Right atrium auricular region (tissue), 2 donors: ENCODE measurements at regions not wholly inside any gene's neighbourhood (a gene's known extent, or its start where the extent isn't known, plus 50 kb on each side); places are given as distances from the start of the nearest gene placed in this dataset.

Experiments used
- DNase-seq: peaks from one replicate; pipeline ENCODE4 v3.0.0-alpha.2; 2019; ENCODE audit warnings: low spot score
- H3K27ac ChIP-seq, 2 donors: fragments of 200-600 bp; sonication (generic); 1 replicate in 1 of 2; 2 replicates in 1 of 2; pipeline ENCODE4 v1.5.1; 2016 to 2019
- H3K27me3 ChIP-seq, 2 donors: fragments of 200-600 bp; sonication (generic); one replicate each; pipeline versions ENCODE4 v1.5.1 to v1.6.0; 2017 to 2019
- H3K36me3 ChIP-seq: fragments of 200-600 bp; sonication (generic); one replicate; pipeline ENCODE4 v1.5.1; 2016
- H3K4me1 ChIP-seq, 2 donors: fragments of 200-600 bp; sonication (generic); one replicate each; pipeline versions ENCODE4 v1.5.1 to v1.6.0; 2017 to 2019
- H3K4me3 ChIP-seq, 2 donors: fragments of 200-600 bp; sonication (generic); 1 replicate in 1 of 2; 2 replicates in 1 of 2; pipeline ENCODE4 v1.5.1; 2017 to 2019; ENCODE audit warnings: mild to moderate bottlenecking in 1 of 2, moderate library complexity in 1 of 2
- H3K9me3 ChIP-seq, 2 donors: fragments of 200-600 bp; sonication (generic); one replicate each; pipeline ENCODE4 v1.5.1; 2019
- TF ChIP-seq, protein P1 (sequence below), 2 donors: fragments of 200-600 bp; sonication (generic); IDR thresholded peaks; one replicate each; pipeline ENCODE4 v1.5.1; 2019; ENCODE audit warnings: antibody characterized with exemption in 2 of 2

DNA sequence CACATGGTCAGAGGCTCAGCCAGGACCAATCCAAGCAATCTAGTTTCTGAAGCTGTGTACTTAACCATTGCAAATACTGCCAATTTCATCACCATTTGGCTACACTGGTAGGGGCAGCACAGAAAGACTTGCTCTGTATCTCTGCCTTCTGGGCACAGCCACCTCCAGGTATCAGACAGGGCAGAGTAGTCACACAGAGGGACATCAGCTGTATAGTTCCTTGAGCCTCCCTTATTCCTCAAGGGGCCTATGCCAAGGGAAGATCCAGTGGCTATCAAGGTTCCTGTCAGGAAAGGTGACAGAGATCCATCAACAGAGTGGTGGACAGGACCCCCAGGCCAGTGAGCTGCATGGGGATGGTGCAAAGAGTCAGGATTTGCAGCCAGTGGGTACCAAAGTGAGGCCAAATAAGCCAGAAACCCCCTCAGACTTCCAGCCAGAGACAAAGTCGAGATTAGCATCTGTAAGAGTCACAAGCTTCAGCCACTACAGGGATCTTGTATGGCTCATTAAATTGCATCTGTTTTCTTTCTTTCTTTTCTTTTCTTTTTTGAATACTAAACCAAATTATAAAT is 381.6 kb upstream of the CPEB2 start:
- Histone ChIP-seq H3K4me1 (no peaks in the 10 kb centered on the region), H3K36me3 (no peaks in the 10 kb centered on the region), H3K27ac (no peak overlapping the region), H3K4me3 (no peak overlapping the region), H3K27me3 (no peaks in the 10 kb centered on the region), H3K9me3 (no peaks in the 10 kb centered on the region)
- TF ChIP-seq, protein P1, sequence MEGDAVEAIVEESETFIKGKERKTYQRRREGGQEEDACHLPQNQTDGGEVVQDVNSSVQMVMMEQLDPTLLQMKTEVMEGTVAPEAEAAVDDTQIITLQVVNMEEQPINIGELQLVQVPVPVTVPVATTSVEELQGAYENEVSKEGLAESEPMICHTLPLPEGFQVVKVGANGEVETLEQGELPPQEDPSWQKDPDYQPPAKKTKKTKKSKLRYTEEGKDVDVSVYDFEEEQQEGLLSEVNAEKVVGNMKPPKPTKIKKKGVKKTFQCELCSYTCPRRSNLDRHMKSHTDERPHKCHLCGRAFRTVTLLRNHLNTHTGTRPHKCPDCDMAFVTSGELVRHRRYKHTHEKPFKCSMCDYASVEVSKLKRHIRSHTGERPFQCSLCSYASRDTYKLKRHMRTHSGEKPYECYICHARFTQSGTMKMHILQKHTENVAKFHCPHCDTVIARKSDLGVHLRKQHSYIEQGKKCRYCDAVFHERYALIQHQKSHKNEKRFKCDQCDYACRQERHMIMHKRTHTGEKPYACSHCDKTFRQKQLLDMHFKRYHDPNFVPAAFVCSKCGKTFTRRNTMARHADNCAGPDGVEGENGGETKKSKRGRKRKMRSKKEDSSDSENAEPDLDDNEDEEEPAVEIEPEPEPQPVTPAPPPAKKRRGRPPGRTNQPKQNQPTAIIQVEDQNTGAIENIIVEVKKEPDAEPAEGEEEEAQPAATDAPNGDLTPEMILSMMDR (IDR thresholded peaks at IDR 0.05) = no peak
- no peak for DNase-seq

- Histone ChIP-seq H3K36me3 (no peaks in the 10 kb centered on the region), H3K9me3 (no peaks in the 10 kb centered on the region), H3K27me3 (no peaks in the 10 kb centered on the region), H3K4me1 (no peaks in the 10 kb centered on the region), H3K27ac (peak overlapping the region; percentile 12 to 27), H3K4me3 (no peak overlapping the region)
- no peak for DNase-seq
- TF ChIP-seq, protein P1 (IDR thresholded peaks at IDR 0.05) = no peak
Measured at GRCh38 chr4:14621731-14622463, 380.4 kb upstream of the CPEB2 start.

DNA sequence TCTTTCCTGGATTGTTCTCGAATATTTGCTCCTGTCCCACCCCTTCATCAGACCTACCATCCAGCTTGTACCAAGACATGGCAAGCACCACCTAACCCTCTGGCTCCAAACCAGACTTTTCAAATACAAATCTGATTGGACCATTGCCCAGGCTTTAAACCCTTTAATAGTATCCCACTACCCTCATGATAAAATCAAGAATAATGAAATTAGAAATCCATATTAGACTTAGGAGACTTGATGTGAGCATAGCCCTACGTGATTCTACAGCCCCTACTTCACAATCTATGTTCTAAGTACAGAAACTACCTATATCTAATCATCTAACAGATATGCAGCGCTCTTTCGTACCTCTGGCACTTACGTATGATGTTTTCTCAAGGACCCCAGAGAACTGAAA is 375.2 kb upstream of the CPEB2 start:
- Histone ChIP-seq H3K9me3 (no peaks in the 10 kb centered on the region), H3K27ac (no peak overlapping the region), H3K36me3 (no peaks in the 10 kb centered on the region), H3K4me1 (no peaks in the 10 kb centered on the region), H3K4me3 (no peak overlapping the region), H3K27me3 (no peaks in the 10 kb centered on the region)
- TF ChIP-seq, protein P1 (IDR thresholded peaks at IDR 0.05) = no peak
- no peak for DNase-seq

- TF ChIP-seq, protein P1 (IDR thresholded peaks at IDR 0.05) = no peak
- H3K4me3 ChIP-seq = no peak overlapping the region
Measured at GRCh38 chr4:14631806-14632440, 370.4 kb upstream of the CPEB2 start.

DNA sequence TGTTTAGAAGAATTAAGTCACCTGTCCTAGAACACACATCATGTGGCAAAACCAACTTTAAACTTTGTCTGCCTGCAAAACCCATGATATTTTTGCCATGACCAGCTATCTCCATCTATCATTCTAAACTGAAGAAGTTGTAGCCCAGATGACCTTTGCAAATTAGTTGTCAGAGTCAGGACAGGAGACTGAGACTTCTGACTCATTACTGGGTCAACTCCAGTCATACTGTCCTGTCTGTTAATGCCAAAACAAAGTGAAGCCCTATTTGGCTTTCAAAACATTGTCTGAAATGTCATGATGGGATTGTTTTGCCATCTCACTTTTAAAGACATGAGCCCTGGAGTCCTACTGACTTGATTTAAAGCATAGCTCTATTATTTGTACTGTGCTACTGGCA is 365.7 kb upstream of the CPEB2 start:
- TF ChIP-seq, protein P1 (IDR thresholded peaks at IDR 0.05) = no peak
- no peak for DNase-seq
- no peaks in the 10 kb centered on the region for H3K4me1 ChIP-seq

More at GRCh38 chr4:14631806-14632440, 370.4 kb upstream of the CPEB2 start:
- H3K27me3 ChIP-seq = no peaks in the 10 kb centered on the region
- no peak overlapping the region for H3K27ac ChIP-seq
- H3K36me3 ChIP-seq = no peaks in the 10 kb centered on the region
- H3K4me1 ChIP-seq = no peaks in the 10 kb centered on the region
- peaks cover 0 to 7% of the 10 kb centered on the region in 2 donors for H3K9me3 ChIP-seq
- no peak for DNase-seq

More for the DNA sequence above, 365.7 kb upstream of the CPEB2 start:
- no peak overlapping the region for H3K4me3 ChIP-seq
- H3K36me3 ChIP-seq = no peaks in the 10 kb centered on the region
- H3K27me3 ChIP-seq = no peaks in the 10 kb centered on the region
- no peak overlapping the region for H3K27ac ChIP-seq
- peaks cover 0 to 7% of the 10 kb centered on the region in 2 donors for H3K9me3 ChIP-seq
